ENCODE measurements at regions not wholly inside any gene's neighbourhood (a gene's known extent, or its start where the extent isn't known, plus 50 kb on each side); places are given as distances from the start of the nearest gene placed in this dataset.

- Histone ChIP-seq H3K27me3 (ENCODE audit: control insufficient read depth, insufficient read depth, low read length) (no peaks in the 10 kb centered on the region), H3K4me1 (ENCODE audit: control insufficient read depth, insufficient read depth, low read length) (no peaks in the 10 kb centered on the region), H3K36me3 (ENCODE audit: control insufficient read depth, insufficient read depth, low read length) (no peaks in the 10 kb centered on the region), H3K9me3 (ENCODE audit: control insufficient read depth, insufficient read depth, low read depth, low read length) (no peaks in the 10 kb centered on the region), H3K4me3 (ENCODE audit: low read depth in 2 of 2, low read length in 2 of 2) (no peak overlapping the region), H3K27ac (ENCODE audit: low read length) (no peak overlapping the region)
- no peak for DNase-seq (ENCODE audit: low read depth, low spot score)
- BruUV-seq (replicated peaks) = no TSS peak
- in situ Hi-C loops (cut with HindIII; ENCODE audit: low pct_unique_long_range_greater_than_20kb, low sequenced_read_pairs) = no loop called here
- CTCF ChIA-PET = no interaction called here
- intact Hi-C loops (cut with micrococcal nuclease; ENCODE audit: unreplicated experiment) = no loop called here
- TF ChIP-seq, protein P1, sequence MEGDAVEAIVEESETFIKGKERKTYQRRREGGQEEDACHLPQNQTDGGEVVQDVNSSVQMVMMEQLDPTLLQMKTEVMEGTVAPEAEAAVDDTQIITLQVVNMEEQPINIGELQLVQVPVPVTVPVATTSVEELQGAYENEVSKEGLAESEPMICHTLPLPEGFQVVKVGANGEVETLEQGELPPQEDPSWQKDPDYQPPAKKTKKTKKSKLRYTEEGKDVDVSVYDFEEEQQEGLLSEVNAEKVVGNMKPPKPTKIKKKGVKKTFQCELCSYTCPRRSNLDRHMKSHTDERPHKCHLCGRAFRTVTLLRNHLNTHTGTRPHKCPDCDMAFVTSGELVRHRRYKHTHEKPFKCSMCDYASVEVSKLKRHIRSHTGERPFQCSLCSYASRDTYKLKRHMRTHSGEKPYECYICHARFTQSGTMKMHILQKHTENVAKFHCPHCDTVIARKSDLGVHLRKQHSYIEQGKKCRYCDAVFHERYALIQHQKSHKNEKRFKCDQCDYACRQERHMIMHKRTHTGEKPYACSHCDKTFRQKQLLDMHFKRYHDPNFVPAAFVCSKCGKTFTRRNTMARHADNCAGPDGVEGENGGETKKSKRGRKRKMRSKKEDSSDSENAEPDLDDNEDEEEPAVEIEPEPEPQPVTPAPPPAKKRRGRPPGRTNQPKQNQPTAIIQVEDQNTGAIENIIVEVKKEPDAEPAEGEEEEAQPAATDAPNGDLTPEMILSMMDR (IDR thresholded peaks at IDR 0.05) = no peak
- TF ChIP-seq TCF7L2 (IDR thresholded peaks at IDR 0.05; ENCODE audit: low read depth, low read length) (no peak), POLR2AphosphoS5 (IDR thresholded peaks at IDR 0.05; ENCODE audit: low read depth, low read length) (no peak)
- POLR2A ChIA-PET = no interaction called here
- no peak for ATAC-seq
These were observed 377.8 kb downstream of the LRATD1 start for GRCh38 chr2:15010346-15010745.

GRCh38 chr2:15018814-15019213, 386.3 kb downstream of the LRATD1 start:
- Histone ChIP-seq H3K4me3 (ENCODE audit: low read depth in 2 of 2, low read length in 2 of 2) (no peak overlapping the region), H3K27ac (ENCODE audit: low read length) (no peak overlapping the region), H3K36me3 (ENCODE audit: control insufficient read depth, insufficient read depth, low read length) (no peaks in the 10 kb centered on the region), H3K4me1 (ENCODE audit: control insufficient read depth, insufficient read depth, low read length) (no peaks in the 10 kb centered on the region), H3K9me3 (ENCODE audit: control insufficient read depth, insufficient read depth, low read depth, low read length) (no peaks in the 10 kb centered on the region), H3K27me3 (ENCODE audit: control insufficient read depth, insufficient read depth, low read length) (no peaks in the 10 kb centered on the region)
- CTCF ChIA-PET = no interaction called here
- in situ Hi-C loops (cut with HindIII; ENCODE audit: low pct_unique_long_range_greater_than_20kb, low sequenced_read_pairs) (no loop called here), intact Hi-C loops (cut with micrococcal nuclease; ENCODE audit: unreplicated experiment) (no loop called here)
- POLR2A ChIA-PET = no interaction called here
- DNase-seq (ENCODE audit: low read depth, low spot score) = no peak
- BruUV-seq (replicated peaks) = no TSS peak
- TF ChIP-seq TCF7L2 (IDR thresholded peaks at IDR 0.05; ENCODE audit: low read depth, low read length) (no peak), REST (IDR thresholded peaks at IDR 0.05; ENCODE audit: insufficient read depth in 1 of 2, low read depth in 2 of 2, low read length in 1 of 2) (no peak), POLR2AphosphoS5 (IDR thresholded peaks at IDR 0.05; ENCODE audit: low read depth, low read length) (no peak), SIN3A (IDR thresholded peaks at IDR 0.05; ENCODE audit: borderline replicate concordance, insufficient read depth, low read depth, low read length) (no peak)
- TF ChIP-seq, protein P1 (IDR thresholded peaks at IDR 0.05) = no peak
- ATAC-seq = no peak

- in situ Hi-C loops (cut with HindIII; ENCODE audit: low pct_unique_long_range_greater_than_20kb, low sequenced_read_pairs) = no loop called here
- H3K36me3 ChIP-seq (ENCODE audit: control insufficient read depth, insufficient read depth, low read length) = no peaks in the 10 kb centered on the region
- ATAC-seq (no peak), DNase-seq (ENCODE audit: low read depth, low spot score) (no peak)
- H3K4me3 ChIP-seq (ENCODE audit: low read depth in 2 of 2, low read length in 2 of 2) = no peak overlapping the region
- TF ChIP-seq POLR2AphosphoS5 (IDR thresholded peaks at IDR 0.05; ENCODE audit: low read depth, low read length) (no peak), TCF7L2 (IDR thresholded peaks at IDR 0.05; ENCODE audit: low read depth, low read length) (no peak), REST (IDR thresholded peaks at IDR 0.05; ENCODE audit: insufficient read depth in 1 of 2, low read depth in 2 of 2, low read length in 1 of 2) (no peak), SIN3A (IDR thresholded peaks at IDR 0.05; ENCODE audit: borderline replicate concordance, insufficient read depth, low read depth, low read length) (no peak)
- TF ChIP-seq, protein P1 (IDR thresholded peaks at IDR 0.05) = no peak
- H3K27me3 ChIP-seq (ENCODE audit: control insufficient read depth, insufficient read depth, low read length) = no peaks in the 10 kb centered on the region
- no peak overlapping the region for H3K27ac ChIP-seq (ENCODE audit: low read length)
- ChIA-PET POLR2A (no interaction called here), CTCF (no interaction called here)
- BruUV-seq (replicated peaks) = no TSS peak
- intact Hi-C loops (cut with micrococcal nuclease; ENCODE audit: unreplicated experiment) = no loop called here
- H3K9me3 ChIP-seq (ENCODE audit: control insufficient read depth, insufficient read depth, low read depth, low read length) = no peaks in the 10 kb centered on the region
- H3K4me1 ChIP-seq (ENCODE audit: control insufficient read depth, insufficient read depth, low read length) = no peaks in the 10 kb centered on the region
These were observed 390.7 kb downstream of the LRATD1 start for GRCh38 chr2:15023221-15023620.

All from Panc1 (cell line).